Upper lobe of left lung (tissue), 4 donors: ENCODE measurements at regions not wholly inside any gene's neighbourhood (a gene's known extent, or its start where the extent isn't known, plus 50 kb on each side); places are given as distances from the start of the nearest gene placed in this dataset.

Experiments
- POLR2A ChIP-seq, 4 donors: fragments of 450-650 bp; IDR thresholded peaks; one replicate each; pipeline ENCODE4 v1.5.1; 2016 to 2017; ENCODE audit warnings: antibody characterized with exemption in 4 of 4, mild to moderate bottlenecking in 2 of 4
- POLR2AphosphoS5 ChIP-seq, 2 donors: sonication (generic); formaldehyde crosslinking; IDR thresholded peaks; one replicate each; pipeline ENCODE4 v1.5.1; 2017; ENCODE audit warnings: antibody characterized with exemption in 2 of 2
- TF ChIP-seq, protein P1 (sequence below), 6 experiments: fragments of 450-650 bp in 4 of 6; fragments of 200-600 bp in 2 of 6; sonication (generic) in 2 of 6; IDR thresholded peaks; one replicate each; pipeline ENCODE4 v1.5.1; 2016 to 2019; ENCODE audit warnings: antibody characterized with exemption in 6 of 6

DNA sequence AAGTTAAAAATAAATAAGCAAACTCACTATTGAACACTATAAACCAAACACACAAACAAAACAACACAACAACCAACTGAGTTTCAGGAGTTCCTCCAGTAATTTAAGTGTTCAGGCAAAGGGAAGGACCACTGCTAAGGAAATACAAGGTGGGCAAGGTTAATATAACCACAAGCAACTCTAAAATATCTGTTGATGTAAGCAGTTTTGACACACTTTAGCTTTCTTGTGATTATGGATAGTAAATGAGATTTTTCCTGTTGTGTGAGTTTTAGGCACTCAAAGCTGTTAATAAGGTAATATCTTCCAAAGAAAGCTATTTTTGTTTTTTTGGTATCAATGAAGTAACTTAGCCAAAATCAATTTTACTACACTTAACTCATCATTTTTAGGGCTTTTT, 839.1 kb upstream of the FOXG1 start:
- TF ChIP-seq, protein P1, sequence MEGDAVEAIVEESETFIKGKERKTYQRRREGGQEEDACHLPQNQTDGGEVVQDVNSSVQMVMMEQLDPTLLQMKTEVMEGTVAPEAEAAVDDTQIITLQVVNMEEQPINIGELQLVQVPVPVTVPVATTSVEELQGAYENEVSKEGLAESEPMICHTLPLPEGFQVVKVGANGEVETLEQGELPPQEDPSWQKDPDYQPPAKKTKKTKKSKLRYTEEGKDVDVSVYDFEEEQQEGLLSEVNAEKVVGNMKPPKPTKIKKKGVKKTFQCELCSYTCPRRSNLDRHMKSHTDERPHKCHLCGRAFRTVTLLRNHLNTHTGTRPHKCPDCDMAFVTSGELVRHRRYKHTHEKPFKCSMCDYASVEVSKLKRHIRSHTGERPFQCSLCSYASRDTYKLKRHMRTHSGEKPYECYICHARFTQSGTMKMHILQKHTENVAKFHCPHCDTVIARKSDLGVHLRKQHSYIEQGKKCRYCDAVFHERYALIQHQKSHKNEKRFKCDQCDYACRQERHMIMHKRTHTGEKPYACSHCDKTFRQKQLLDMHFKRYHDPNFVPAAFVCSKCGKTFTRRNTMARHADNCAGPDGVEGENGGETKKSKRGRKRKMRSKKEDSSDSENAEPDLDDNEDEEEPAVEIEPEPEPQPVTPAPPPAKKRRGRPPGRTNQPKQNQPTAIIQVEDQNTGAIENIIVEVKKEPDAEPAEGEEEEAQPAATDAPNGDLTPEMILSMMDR (IDR thresholded peaks at IDR 0.05), result no peak
- TF ChIP-seq POLR2A (IDR thresholded peaks at IDR 0.05) (no peak), POLR2AphosphoS5 (IDR thresholded peaks at IDR 0.05) (no peak)
